ENCODE measurements at regions not wholly inside any gene's neighbourhood (a gene's known extent, or its start where the extent isn't known, plus 50 kb on each side); places are given as distances from the start of the nearest gene placed in this dataset.

DNA sequence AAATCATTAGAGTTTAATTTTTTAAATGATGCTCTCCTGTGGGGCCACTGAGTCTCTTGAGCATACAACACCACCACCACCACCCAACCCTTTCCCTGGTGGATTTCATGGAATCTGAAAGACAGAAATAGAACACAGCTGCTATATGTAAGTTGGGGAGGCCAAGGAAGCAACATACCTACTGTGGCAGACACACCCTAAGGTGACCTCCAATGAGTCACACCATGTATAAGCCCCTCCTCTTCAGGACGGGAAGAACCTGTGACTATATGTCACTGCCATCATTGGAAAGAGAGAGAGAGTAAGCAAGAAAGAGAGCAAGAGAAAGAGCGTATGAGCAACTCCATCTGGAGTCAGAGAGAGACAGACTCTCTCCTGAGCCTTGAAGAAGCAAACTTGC is 172.4 kb upstream of the NFE2L3 start:
- no peaks in the 10 kb centered on the region for H3K36me3 ChIP-seq (ENCODE audit: insufficient read depth, low read length)
- no peak overlapping the region for H3K4me3 ChIP-seq
- H3K27ac ChIP-seq = no peak overlapping the region
- H3K9ac ChIP-seq (ENCODE audit: insufficient read length) = no peak overlapping the region
- H3K9me3 ChIP-seq (ENCODE audit: low read depth, low read length) = no peaks in the 10 kb centered on the region
- DNase-seq (ENCODE audit: low read depth, low spot score) = no peak
- TF ChIP-seq POLR2AphosphoS5 (IDR thresholded peaks at IDR 0.05; ENCODE audit: borderline replicate concordance, low read depth, low read length) (no peak), EZH2 (IDR thresholded peaks at IDR 0.05) (no peak), FOXP2 (optimal IDR thresholded peaks at IDR 0.05; ENCODE audit: control extremely low read depth, extremely low read length, insufficient read depth) (no peak)

GRCh38 chr7:25982684-25983083 is 169.3 kb upstream of the NFE2L3 start:
- Histone ChIP-seq H3K9me3 (ENCODE audit: low read depth, low read length) (no peaks in the 10 kb centered on the region), H3K4me3 (no peak overlapping the region), H3K27ac (no peak overlapping the region), H3K9ac (ENCODE audit: insufficient read length) (no peak overlapping the region), H3K36me3 (ENCODE audit: insufficient read depth, low read length) (no peaks in the 10 kb centered on the region)
- no peak for DNase-seq (ENCODE audit: low read depth, low spot score)
- TF ChIP-seq FOXP2 (optimal IDR thresholded peaks at IDR 0.05; ENCODE audit: control extremely low read depth, extremely low read length, insufficient read depth) (no peak), EZH2 (IDR thresholded peaks at IDR 0.05) (no peak), POLR2AphosphoS5 (IDR thresholded peaks at IDR 0.05; ENCODE audit: borderline replicate concordance, low read depth, low read length) (no peak)

GRCh38 chr7:25985196-25985595 is 166.8 kb upstream of the NFE2L3 start:
- no peak for TF ChIP-seq FOXP2 (optimal IDR thresholded peaks at IDR 0.05; ENCODE audit: control extremely low read depth, extremely low read length, insufficient read depth)
- TF ChIP-seq EZH2 (IDR thresholded peaks at IDR 0.05) = no peak
- no peak for TF ChIP-seq POLR2AphosphoS5 (IDR thresholded peaks at IDR 0.05; ENCODE audit: borderline replicate concordance, low read depth, low read length)
- H3K9me3 ChIP-seq (ENCODE audit: low read depth, low read length) = no peaks in the 10 kb centered on the region
- no peak overlapping the region for H3K27ac ChIP-seq
- no peaks in the 10 kb centered on the region for H3K36me3 ChIP-seq (ENCODE audit: insufficient read depth, low read length)
- H3K4me3 ChIP-seq = no peak overlapping the region
- DNase-seq (ENCODE audit: low read depth, low spot score) = no peak
- H3K9ac ChIP-seq (ENCODE audit: insufficient read length) = no peak overlapping the region

DNA sequence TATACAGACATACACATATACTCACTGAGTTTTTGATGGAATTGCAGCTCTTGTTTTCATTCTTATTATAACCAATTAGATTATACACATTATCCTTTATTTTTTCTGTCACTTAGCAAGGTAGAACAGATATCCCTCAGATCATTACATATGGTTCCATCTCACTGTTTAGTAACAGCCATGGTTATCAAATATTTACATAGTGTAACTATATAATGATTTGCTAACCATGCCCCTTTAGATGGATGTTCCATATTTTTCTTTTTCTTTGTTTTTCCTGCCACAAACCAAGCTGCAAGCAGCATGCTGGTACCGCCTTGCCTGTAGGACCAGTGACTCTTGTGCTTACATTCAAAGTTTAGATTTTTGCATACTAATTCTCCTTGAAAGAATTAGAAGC is 163.4 kb upstream of the NFE2L3 start:
- DNase-seq (ENCODE audit: low read depth, low spot score) = no peak
- Histone ChIP-seq H3K27ac (no peak overlapping the region), H3K4me3 (no peak overlapping the region), H3K36me3 (ENCODE audit: insufficient read depth, low read length) (no peaks in the 10 kb centered on the region), H3K9ac (ENCODE audit: insufficient read length) (no peak overlapping the region), H3K9me3 (ENCODE audit: low read depth, low read length) (no peaks in the 10 kb centered on the region)
- TF ChIP-seq POLR2AphosphoS5 (IDR thresholded peaks at IDR 0.05; ENCODE audit: borderline replicate concordance, low read depth, low read length) (no peak), FOXP2 (optimal IDR thresholded peaks at IDR 0.05; ENCODE audit: control extremely low read depth, extremely low read length, insufficient read depth) (no peak), EZH2 (IDR thresholded peaks at IDR 0.05) (no peak)

DNA sequence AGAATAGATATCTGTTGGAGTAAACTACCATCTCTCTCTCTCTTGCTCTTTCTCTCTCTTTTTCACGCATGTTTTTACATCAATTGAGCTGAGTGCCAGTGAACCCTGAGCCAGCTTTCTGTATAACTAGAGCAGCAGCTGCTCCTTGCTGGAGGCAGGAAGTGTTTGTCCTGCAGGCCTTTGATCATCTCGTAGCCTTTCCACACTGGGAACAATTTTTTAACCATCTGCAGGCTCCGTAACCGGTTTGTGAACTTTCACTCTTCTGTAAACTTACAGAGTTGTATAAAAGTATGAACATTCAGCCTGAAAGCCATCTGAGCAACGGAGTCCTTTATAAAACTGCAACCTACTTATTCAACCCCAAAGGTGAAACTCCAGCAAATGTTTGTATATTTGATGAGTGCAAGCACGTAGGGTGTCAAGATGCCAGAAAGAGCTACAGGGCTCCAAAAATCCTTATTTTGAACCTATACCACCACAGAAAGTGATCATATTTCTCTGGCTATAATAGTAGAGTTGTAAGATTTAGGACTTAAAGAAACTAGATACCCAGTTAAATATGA is 162.8 kb upstream of the NFE2L3 start:
- Histone ChIP-seq H3K36me3 (ENCODE audit: insufficient read depth, low read length) (no peaks in the 10 kb centered on the region), H3K9ac (ENCODE audit: insufficient read length) (no peak overlapping the region), H3K27ac (no peak overlapping the region), H3K9me3 (ENCODE audit: low read depth, low read length) (no peaks in the 10 kb centered on the region), H3K4me3 (no peak overlapping the region)
- TF ChIP-seq FOXP2 (optimal IDR thresholded peaks at IDR 0.05; ENCODE audit: control extremely low read depth, extremely low read length, insufficient read depth) = no peak
- no peak for TF ChIP-seq POLR2AphosphoS5 (IDR thresholded peaks at IDR 0.05; ENCODE audit: borderline replicate concordance, low read depth, low read length)
- no peak for TF ChIP-seq EZH2 (IDR thresholded peaks at IDR 0.05)
- DNase-seq (ENCODE audit: low read depth, low spot score) = no peak

DNA sequence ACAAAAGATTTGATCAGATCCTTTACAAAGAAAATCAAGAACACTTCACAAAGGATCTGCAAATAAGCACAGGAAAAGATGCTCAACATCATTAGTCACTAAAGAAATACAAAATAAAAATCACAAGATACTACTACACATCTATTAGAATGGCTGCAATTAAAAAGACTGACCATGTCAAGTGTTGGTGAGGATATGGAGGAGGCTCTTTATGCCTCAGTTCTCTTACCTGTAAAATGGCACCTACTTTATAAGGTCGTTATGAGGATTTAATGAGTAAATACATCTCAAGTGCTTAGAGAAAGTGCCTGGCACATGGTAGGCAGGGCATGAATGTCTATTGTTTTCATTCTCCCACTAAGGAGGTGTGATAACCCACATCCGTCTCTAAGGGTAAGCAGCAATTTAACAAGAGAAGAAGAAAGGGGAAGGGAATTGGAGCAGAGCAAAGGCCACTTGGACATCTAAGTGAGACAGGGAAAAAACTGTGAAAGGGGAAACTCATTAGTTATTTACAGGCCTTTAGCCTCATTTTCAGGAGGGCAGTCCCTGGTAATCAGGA is 157.5 kb upstream of the NFE2L3 start:
- Histone ChIP-seq H3K9me3 (ENCODE audit: low read depth, low read length) (no peaks in the 10 kb centered on the region), H3K4me3 (no peak overlapping the region), H3K9ac (ENCODE audit: insufficient read length) (no peak overlapping the region), H3K36me3 (ENCODE audit: insufficient read depth, low read length) (no peaks in the 10 kb centered on the region), H3K27ac (no peak overlapping the region)
- no peak for TF ChIP-seq POLR2AphosphoS5 (IDR thresholded peaks at IDR 0.05; ENCODE audit: borderline replicate concordance, low read depth, low read length)
- TF ChIP-seq EZH2 (IDR thresholded peaks at IDR 0.05) = no peak
- no peak for TF ChIP-seq FOXP2 (optimal IDR thresholded peaks at IDR 0.05; ENCODE audit: control extremely low read depth, extremely low read length, insufficient read depth)
- DNase-seq (ENCODE audit: low read depth, low spot score) = no peak

GRCh38 chr7:25995216-25995615 is 156.8 kb upstream of the NFE2L3 start:
- no peak for TF ChIP-seq EZH2 (IDR thresholded peaks at IDR 0.05)
- TF ChIP-seq FOXP2 (optimal IDR thresholded peaks at IDR 0.05; ENCODE audit: control extremely low read depth, extremely low read length, insufficient read depth) = no peak
- no peak for TF ChIP-seq POLR2AphosphoS5 (IDR thresholded peaks at IDR 0.05; ENCODE audit: borderline replicate concordance, low read depth, low read length)
- H3K9me3 ChIP-seq (ENCODE audit: low read depth, low read length) = no peaks in the 10 kb centered on the region
- no peak overlapping the region for H3K27ac ChIP-seq
- H3K4me3 ChIP-seq = no peak overlapping the region
- no peak for DNase-seq (ENCODE audit: low read depth, low spot score)
- H3K9ac ChIP-seq (ENCODE audit: insufficient read length) = no peak overlapping the region
- H3K36me3 ChIP-seq (ENCODE audit: insufficient read depth, low read length) = no peaks in the 10 kb centered on the region

- DNase-seq (ENCODE audit: low read depth, low spot score) = no peak
- H3K9me3 ChIP-seq (ENCODE audit: low read depth, low read length) = no peaks in the 10 kb centered on the region
Measured at GRCh38 chr7:25996006-25996408, 156.0 kb upstream of the NFE2L3 start.

GRCh38 chr7:25998499-25998898 is 153.5 kb upstream of the NFE2L3 start:
- no peak overlapping the region for H3K4me3 ChIP-seq
- no peak overlapping the region for H3K9ac ChIP-seq (ENCODE audit: insufficient read length)
- H3K27ac ChIP-seq = no peak overlapping the region
- DNase-seq (ENCODE audit: low read depth, low spot score) = no peak
- no peaks in the 10 kb centered on the region for H3K9me3 ChIP-seq (ENCODE audit: low read depth, low read length)
- TF ChIP-seq POLR2AphosphoS5 (IDR thresholded peaks at IDR 0.05; ENCODE audit: borderline replicate concordance, low read depth, low read length) (no peak), EZH2 (IDR thresholded peaks at IDR 0.05) (no peak), FOXP2 (optimal IDR thresholded peaks at IDR 0.05; ENCODE audit: control extremely low read depth, extremely low read length, insufficient read depth) (no peak)
- H3K36me3 ChIP-seq (ENCODE audit: insufficient read depth, low read length) = no peaks in the 10 kb centered on the region

More at GRCh38 chr7:25996006-25996408, 156.0 kb upstream of the NFE2L3 start:
- TF ChIP-seq EZH2 (IDR thresholded peaks at IDR 0.05) (no peak), POLR2AphosphoS5 (IDR thresholded peaks at IDR 0.05; ENCODE audit: borderline replicate concordance, low read depth, low read length) (no peak), FOXP2 (optimal IDR thresholded peaks at IDR 0.05; ENCODE audit: control extremely low read depth, extremely low read length, insufficient read depth) (no peak)
- Histone ChIP-seq H3K4me3 (no peak overlapping the region), H3K27ac (no peak overlapping the region), H3K9ac (ENCODE audit: insufficient read length) (no peak overlapping the region), H3K36me3 (ENCODE audit: insufficient read depth, low read length) (no peaks in the 10 kb centered on the region)

All from SK-N-MC (cell line).